Ovary (tissue), 3 donors: ENCODE measurements at regions not wholly inside any gene's neighbourhood (a gene's known extent, or its start where the extent isn't known, plus 50 kb on each side); places are given as distances from the start of the nearest gene placed in this dataset.

Source experiments
- EP300 ChIP-seq: sonication (generic); formaldehyde crosslinking; IDR thresholded peaks from one replicate; pipeline ENCODE4 v1.6.1; 2017; ENCODE audit warnings: antibody characterized with exemption
- POLR2A ChIP-seq: fragments of 450-650 bp; IDR thresholded peaks from one replicate; pipeline ENCODE4 v1.6.1; 2017; ENCODE audit warnings: antibody characterized with exemption, mild to moderate bottlenecking, moderate library complexity
- TF ChIP-seq, protein P1 (sequence below), 3 donors: fragments of 450-650 bp in 2 of 3; fragments of 200-600 bp in 1 of 3; IDR thresholded peaks; one replicate each; pipeline versions ENCODE4 v1.5.1 to v1.8.0; 2016 to 2022; ENCODE audit warnings: antibody characterized with exemption in 3 of 3, mild to moderate bottlenecking in 1 of 3
- donor health status: DM: no; HTN: no; CAD: no.

DNA sequence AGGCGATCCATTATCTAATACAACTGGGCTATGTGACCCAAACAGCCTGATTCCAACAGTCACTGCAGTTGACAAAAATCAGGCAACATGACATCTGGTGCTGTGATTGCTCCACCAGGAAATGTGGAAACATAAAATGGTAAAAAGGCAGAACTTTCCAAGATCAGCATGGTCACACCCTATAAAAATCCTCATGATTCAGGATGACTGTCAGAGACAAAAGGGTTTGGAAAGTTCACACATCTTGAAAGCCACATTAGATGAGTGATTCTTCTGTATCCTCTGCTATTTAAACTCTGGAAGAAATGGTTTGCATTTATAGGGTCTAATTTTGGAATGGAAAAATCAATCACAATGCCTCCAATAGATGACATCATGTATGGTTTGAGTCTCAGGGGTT lies 662.6 kb upstream of the IGFBP3 start:
- TF ChIP-seq POLR2A (no peak), EP300 (no peak)
- TF ChIP-seq, protein P1, sequence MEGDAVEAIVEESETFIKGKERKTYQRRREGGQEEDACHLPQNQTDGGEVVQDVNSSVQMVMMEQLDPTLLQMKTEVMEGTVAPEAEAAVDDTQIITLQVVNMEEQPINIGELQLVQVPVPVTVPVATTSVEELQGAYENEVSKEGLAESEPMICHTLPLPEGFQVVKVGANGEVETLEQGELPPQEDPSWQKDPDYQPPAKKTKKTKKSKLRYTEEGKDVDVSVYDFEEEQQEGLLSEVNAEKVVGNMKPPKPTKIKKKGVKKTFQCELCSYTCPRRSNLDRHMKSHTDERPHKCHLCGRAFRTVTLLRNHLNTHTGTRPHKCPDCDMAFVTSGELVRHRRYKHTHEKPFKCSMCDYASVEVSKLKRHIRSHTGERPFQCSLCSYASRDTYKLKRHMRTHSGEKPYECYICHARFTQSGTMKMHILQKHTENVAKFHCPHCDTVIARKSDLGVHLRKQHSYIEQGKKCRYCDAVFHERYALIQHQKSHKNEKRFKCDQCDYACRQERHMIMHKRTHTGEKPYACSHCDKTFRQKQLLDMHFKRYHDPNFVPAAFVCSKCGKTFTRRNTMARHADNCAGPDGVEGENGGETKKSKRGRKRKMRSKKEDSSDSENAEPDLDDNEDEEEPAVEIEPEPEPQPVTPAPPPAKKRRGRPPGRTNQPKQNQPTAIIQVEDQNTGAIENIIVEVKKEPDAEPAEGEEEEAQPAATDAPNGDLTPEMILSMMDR (IDR thresholded peaks at IDR 0.05): no peak
